ENCODE measurements at regions not wholly inside any gene's neighbourhood (a gene's known extent, or its start where the extent isn't known, plus 50 kb on each side); places are given as distances from the start of the nearest gene placed in this dataset.
"Not testable (repeated sequence)": the region's sequence is repeated elsewhere in the genome, so short reads cannot be mapped to it uniquely, and the experiment has no call there.

GRCh38 chr5:2095011-2095410 is 212.3 kb upstream of the IRX4 start:
- no peak for DNase-seq (ENCODE audit: low read depth in 2 of 3, low spot score in 2 of 3)

- no peak for DNase-seq (ENCODE audit: low read depth in 2 of 3, low spot score in 2 of 3)
Observed at GRCh38 chr5:2094616-2094995, 211.9 kb upstream of the IRX4 start.

GRCh38 chr5:2093859-2094615 is 211.3 kb upstream of the IRX4 start:
- no peak for DNase-seq (ENCODE audit: low read depth in 2 of 3, low spot score in 2 of 3)

- no peak for DNase-seq (ENCODE audit: low read depth in 2 of 3, low spot score in 2 of 3)
Observed at GRCh38 chr5:2091921-2092320, 209.2 kb upstream of the IRX4 start.

GRCh38 chr5:2087980-2088379 is 205.3 kb upstream of the IRX4 start:
- DNase-seq (ENCODE audit: low read depth in 2 of 3, low spot score in 2 of 3), result no peak

- DNase-seq (ENCODE audit: low read depth in 2 of 3, low spot score in 2 of 3), result no peak
Observed at GRCh38 chr5:2075365-2075764, 192.6 kb upstream of the IRX4 start.

GRCh38 chr5:2071562-2071961 is 188.8 kb upstream of the IRX4 start:
- DNase-seq (ENCODE audit: low read depth in 2 of 3, low spot score in 2 of 3), result no peak

- not testable (repeated sequence) for DNase-seq (ENCODE audit: low read depth in 2 of 3, low spot score in 2 of 3)
Observed at GRCh38 chr5:2070787-2071186, 188.1 kb upstream of the IRX4 start.

GRCh38 chr5:2068531-2068930 is 185.8 kb upstream of the IRX4 start:
- DNase-seq (ENCODE audit: low read depth in 2 of 3, low spot score in 2 of 3), result no peak

GRCh38 chr5:2066373-2066772 is 183.6 kb upstream of the IRX4 start:
- no peak for DNase-seq (ENCODE audit: low read depth in 2 of 3, low spot score in 2 of 3)

- not testable (repeated sequence) for DNase-seq (ENCODE audit: low read depth in 2 of 3, low spot score in 2 of 3)
Observed at GRCh38 chr5:2063380-2063779, 180.7 kb upstream of the IRX4 start.

- DNase-seq (ENCODE audit: low read depth in 2 of 3, low spot score in 2 of 3), result no peak
Observed at GRCh38 chr5:2052687-2053086, 170.0 kb upstream of the IRX4 start.

GRCh38 chr5:2049876-2050275 is 167.2 kb upstream of the IRX4 start:
- DNase-seq (ENCODE audit: low read depth in 2 of 3, low spot score in 2 of 3), result no peak

- no peak for DNase-seq (ENCODE audit: low read depth in 2 of 3, low spot score in 2 of 3)
Observed at GRCh38 chr5:2048664-2049063, 165.9 kb upstream of the IRX4 start.

- no peak for DNase-seq (ENCODE audit: low read depth in 2 of 3, low spot score in 2 of 3)
Observed at GRCh38 chr5:2047341-2047927, 164.7 kb upstream of the IRX4 start.

GRCh38 chr5:2044041-2044440 is 161.3 kb upstream of the IRX4 start:
- no peak for DNase-seq (ENCODE audit: low read depth in 2 of 3, low spot score in 2 of 3)

- no peak for DNase-seq (ENCODE audit: low read depth in 2 of 3, low spot score in 2 of 3)
Observed at GRCh38 chr5:2039180-2039531, 156.4 kb upstream of the IRX4 start.

- DNase-seq (ENCODE audit: low read depth in 2 of 3, low spot score in 2 of 3), result peak; percentile 40 to 66 (median 63)
Observed at GRCh38 chr5:2038321-2039179, 155.8 kb upstream of the IRX4 start.

- no peak for DNase-seq (ENCODE audit: low read depth in 2 of 3, low spot score in 2 of 3)
Observed at GRCh38 chr5:2036885-2037284, 154.2 kb upstream of the IRX4 start.

GRCh38 chr5:2032432-2032831 is 149.7 kb upstream of the IRX4 start:
- no peak for DNase-seq (ENCODE audit: low read depth in 2 of 3, low spot score in 2 of 3)

- DNase-seq (ENCODE audit: low read depth in 2 of 3, low spot score in 2 of 3), result no peak
Observed at GRCh38 chr5:2031581-2031980, 148.9 kb upstream of the IRX4 start.

GRCh38 chr5:2030131-2030530 is 147.4 kb upstream of the IRX4 start:
- no peak for DNase-seq (ENCODE audit: low read depth in 2 of 3, low spot score in 2 of 3)
